NCI-H1417 treated with DMSO at 0.1 percent for 48 hours (cell line): ENCODE measurements at regions not wholly inside any gene's neighbourhood (a gene's known extent, or its start where the extent isn't known, plus 50 kb on each side); places are given as distances from the start of the nearest gene placed in this dataset.
"Not testable (repeated sequence)": the region's sequence is repeated elsewhere in the genome, so short reads cannot be mapped to it uniquely, and the experiment has no call there.

Experiments
- DNase-seq: peaks from one replicate; lab custom pipeline; 2025; lab: John Stamatoyannopoulos, UW

- DNase-seq: no peak
These were observed 612.8 kb downstream of the RNF144A start for GRCh38 chr2:7530001-7530400.

GRCh38 chr2:7539077-7539476, 621.9 kb downstream of the RNF144A start:
- no peak for DNase-seq

- DNase-seq: no peak
These were observed 622.5 kb downstream of the RNF144A start for GRCh38 chr2:7539760-7540159.

GRCh38 chr2:7552825-7553570, 635.8 kb downstream of the RNF144A start:
- no peak for DNase-seq

GRCh38 chr2:7555260-7555659, 638.0 kb downstream of the RNF144A start:
- DNase-seq: no peak

- no peak for DNase-seq
These were observed 640.2 kb downstream of the RNF144A start for GRCh38 chr2:7557376-7557775.

- no peak for DNase-seq
These were observed 642.6 kb downstream of the RNF144A start for GRCh38 chr2:7559791-7560190.

GRCh38 chr2:7566382-7566881, 649.2 kb downstream of the RNF144A start:
- no peak for DNase-seq

GRCh38 chr2:7567116-7567515, 649.9 kb downstream of the RNF144A start:
- not testable (repeated sequence) for DNase-seq

GRCh38 chr2:7567646-7568045, 650.4 kb downstream of the RNF144A start:
- DNase-seq: no peak

- DNase-seq: no peak
These were observed 653.0 kb downstream of the RNF144A start for GRCh38 chr2:7570247-7570646.

- no peak for DNase-seq
These were observed 654.5 kb downstream of the RNF144A start for GRCh38 chr2:7571701-7572100.

- DNase-seq: no peak
These were observed 655.2 kb downstream of the RNF144A start for GRCh38 chr2:7572450-7572849.

- DNase-seq: no peak
These were observed 656.1 kb downstream of the RNF144A start for GRCh38 chr2:7573166-7573825.

GRCh38 chr2:7574385-7574784, 657.2 kb downstream of the RNF144A start:
- DNase-seq: no peak

GRCh38 chr2:7577769-7578168, 660.6 kb downstream of the RNF144A start:
- no peak for DNase-seq

- DNase-seq: no peak
These were observed 666.8 kb downstream of the RNF144A start for GRCh38 chr2:7584017-7584416.

- no peak for DNase-seq
These were observed 669.7 kb downstream of the RNF144A start for GRCh38 chr2:7586898-7587297.

- no peak for DNase-seq
These were observed 671.1 kb downstream of the RNF144A start for GRCh38 chr2:7588295-7588694.

GRCh38 chr2:7592618-7593140, 675.5 kb downstream of the RNF144A start:
- DNase-seq: no peak

GRCh38 chr2:7593360-7593759, 676.1 kb downstream of the RNF144A start:
- DNase-seq: no peak

GRCh38 chr2:7594211-7594610, 677.0 kb downstream of the RNF144A start:
- DNase-seq: no peak

GRCh38 chr2:7595206-7595605, 678.0 kb downstream of the RNF144A start:
- no peak for DNase-seq
